ENCODE measurements at regions not wholly inside any gene's neighbourhood (a gene's known extent, or its start where the extent isn't known, plus 50 kb on each side); places are given as distances from the start of the nearest gene placed in this dataset.

DNA sequence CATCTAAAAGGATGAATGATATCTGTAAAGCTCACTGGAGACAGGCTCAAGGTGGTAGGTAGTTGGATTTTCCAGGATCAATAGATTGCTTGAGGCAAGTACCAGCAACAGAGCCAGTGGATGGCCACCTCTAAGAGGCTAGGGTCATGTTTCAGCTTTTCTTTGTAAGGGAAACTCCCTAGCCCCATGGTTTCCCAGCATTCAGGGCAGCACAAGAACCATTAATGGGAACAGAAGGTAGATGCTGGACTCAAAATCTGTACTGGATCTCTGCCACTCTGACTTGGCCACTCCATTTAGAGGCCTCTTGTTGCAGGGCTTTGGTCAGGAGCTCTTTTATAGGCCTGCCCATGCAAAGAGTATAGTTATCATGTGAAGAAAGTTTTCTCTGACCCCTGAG is 76.1 kb upstream of the DYRK2 start:
- no peaks in the 10 kb centered on the region for H3K4me1 ChIP-seq (ENCODE audit: control insufficient read depth, extremely low read depth, insufficient read depth, low read length)
- TF ChIP-seq JUN (IDR thresholded peaks at IDR 0.05; ENCODE audit: borderline replicate concordance, insufficient read depth, insufficient read length, low read depth) (no peak), MYC (IDR thresholded peaks at IDR 0.05; ENCODE audit: low read depth, low read length) (no peak), POLR2A (IDR thresholded peaks at IDR 0.05; ENCODE audit: low read depth, low read length) (no peak), FOS (IDR thresholded peaks at IDR 0.05; ENCODE audit: borderline replicate concordance, insufficient read depth, low read length) (no peak), GATA2 (IDR thresholded peaks at IDR 0.05; ENCODE audit: insufficient read depth, insufficient read length, low read depth, low read length) (no peak)
- TF ChIP-seq, protein P1, sequence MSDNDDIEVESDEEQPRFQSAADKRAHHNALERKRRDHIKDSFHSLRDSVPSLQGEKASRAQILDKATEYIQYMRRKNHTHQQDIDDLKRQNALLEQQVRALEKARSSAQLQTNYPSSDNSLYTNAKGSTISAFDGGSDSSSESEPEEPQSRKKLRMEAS (IDR thresholded peaks at IDR 0.05; ENCODE audit: insufficient read depth, insufficient read length): no peak
- no peaks in the 10 kb centered on the region for H3K79me2 ChIP-seq (ENCODE audit: control insufficient read depth, insufficient read depth, low read length)
- H2AFZ ChIP-seq (ENCODE audit: low read depth, low read length): no peak overlapping the region
- H3K4me3 ChIP-seq (replicated peaks in 1 of 3; ENCODE audit: insufficient read depth in 1 of 3, low read depth in 1 of 3, low read length in 3 of 3): no peak overlapping the region
- POLR2A ChIA-PET: no interaction called here
- CTCF ChIA-PET: no interaction called here
- no peaks in the 10 kb centered on the region for H4K20me1 ChIP-seq (replicated peaks; ENCODE audit: control insufficient read depth, extremely low read depth, insufficient read depth, low read length)
- H3K9ac ChIP-seq (replicated peaks; ENCODE audit: extremely low read depth, insufficient read depth, low read length): no peak overlapping the region
- H3K9me1 ChIP-seq (replicated peaks; ENCODE audit: control insufficient read depth, extremely low read depth, insufficient read depth, low read length): no peaks in the 10 kb centered on the region
- no peak overlapping the region for H3K27ac ChIP-seq (ENCODE audit: insufficient read depth, low read depth, low read length)
- no peaks in the 10 kb centered on the region for H3K36me3 ChIP-seq (ENCODE audit: control insufficient read depth in 2 of 2, extremely low read depth in 1 of 2, insufficient read depth in 2 of 2, low read length in 2 of 2)
- no peaks in the 10 kb centered on the region for H3K27me3 ChIP-seq (ENCODE audit: control insufficient read depth in 2 of 2, insufficient read depth in 2 of 2, low read length in 2 of 2)
- intact Hi-C loops (cut with micrococcal nuclease) (no loop called here), dilution Hi-C loops (cut with MboI; ENCODE audit: extremely low pct_ligation_motif_present, low sequenced_read_pairs) (no loop called here)
- no peak overlapping the region for H3K4me2 ChIP-seq (ENCODE audit: insufficient read depth, low read length)
- no peaks in the 10 kb centered on the region for H3K9me3 ChIP-seq (replicated peaks; ENCODE audit: control insufficient read depth, insufficient read depth, low read length)
- FAIRE-seq: no peak
- BruUV-seq (replicated peaks): no TSS peak
- DNase-seq (ENCODE audit: low read depth, low spot score): no peak

DNA sequence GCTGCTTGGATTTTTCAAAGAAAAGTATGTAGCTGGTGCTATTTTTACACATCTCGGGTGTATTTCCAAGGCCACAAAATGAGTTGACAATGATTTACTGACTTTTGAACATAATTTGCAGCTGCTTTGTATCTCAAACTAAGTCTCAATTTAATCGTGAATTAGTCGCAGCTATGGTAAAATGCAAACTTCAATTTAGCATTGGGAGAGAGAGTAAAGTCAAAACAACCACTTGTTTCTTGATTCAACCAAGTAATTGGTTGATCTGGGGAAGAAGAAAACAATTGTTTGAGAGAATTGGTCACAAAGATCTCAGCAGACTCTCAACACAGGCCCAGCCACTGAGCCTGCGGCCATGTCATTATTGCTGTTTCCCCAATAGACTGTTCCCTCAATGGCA is 75.0 kb upstream of the DYRK2 start:
- Histone ChIP-seq H2AFZ (ENCODE audit: low read depth, low read length) (no peak overlapping the region), H3K9me3 (replicated peaks; ENCODE audit: control insufficient read depth, insufficient read depth, low read length) (no peaks in the 10 kb centered on the region), H3K4me1 (ENCODE audit: control insufficient read depth, extremely low read depth, insufficient read depth, low read length) (no peaks in the 10 kb centered on the region), H3K4me3 (replicated peaks in 1 of 3; ENCODE audit: insufficient read depth in 1 of 3, low read depth in 1 of 3, low read length in 3 of 3) (no peak overlapping the region), H3K36me3 (ENCODE audit: control insufficient read depth in 2 of 2, extremely low read depth in 1 of 2, insufficient read depth in 2 of 2, low read length in 2 of 2) (no peaks in the 10 kb centered on the region), H3K79me2 (ENCODE audit: control insufficient read depth, insufficient read depth, low read length) (no peaks in the 10 kb centered on the region), H3K9me1 (replicated peaks; ENCODE audit: control insufficient read depth, extremely low read depth, insufficient read depth, low read length) (no peaks in the 10 kb centered on the region), H3K4me2 (ENCODE audit: insufficient read depth, low read length) (no peak overlapping the region), H3K9ac (replicated peaks; ENCODE audit: extremely low read depth, insufficient read depth, low read length) (no peak overlapping the region), H3K27ac (ENCODE audit: insufficient read depth, low read depth, low read length) (no peak overlapping the region), H3K27me3 (ENCODE audit: control insufficient read depth in 2 of 2, insufficient read depth in 2 of 2, low read length in 2 of 2) (no peaks in the 10 kb centered on the region), H4K20me1 (replicated peaks; ENCODE audit: control insufficient read depth, extremely low read depth, insufficient read depth, low read length) (no peaks in the 10 kb centered on the region)
- DNase-seq (ENCODE audit: low read depth, low spot score) (no peak), FAIRE-seq (no peak)
- ChIA-PET CTCF (no interaction called here), POLR2A (no interaction called here)
- no TSS peak for BruUV-seq (replicated peaks)
- no peak for TF ChIP-seq POLR2A (IDR thresholded peaks at IDR 0.05; ENCODE audit: low read depth, low read length)
- TF ChIP-seq GATA2 (IDR thresholded peaks at IDR 0.05; ENCODE audit: insufficient read depth, insufficient read length, low read depth, low read length): no peak
- no peak for TF ChIP-seq EZH2 (IDR thresholded peaks at IDR 0.05; ENCODE audit: borderline replicate concordance, low read depth, low read length, severe bottlenecking)
- no peak for TF ChIP-seq MYC (IDR thresholded peaks at IDR 0.05; ENCODE audit: low read depth, low read length)
- intact Hi-C loops (cut with micrococcal nuclease): no loop called here
- dilution Hi-C loops (cut with MboI; ENCODE audit: extremely low pct_ligation_motif_present, low sequenced_read_pairs): no loop called here
